ENCODE measurements at regions not wholly inside any gene's neighbourhood (a gene's known extent, or its start where the extent isn't known, plus 50 kb on each side); places are given as distances from the start of the nearest gene placed in this dataset.
A peak's percentile ranks its signal among the peaks of the same experiment; 100 is the strongest.

DNA sequence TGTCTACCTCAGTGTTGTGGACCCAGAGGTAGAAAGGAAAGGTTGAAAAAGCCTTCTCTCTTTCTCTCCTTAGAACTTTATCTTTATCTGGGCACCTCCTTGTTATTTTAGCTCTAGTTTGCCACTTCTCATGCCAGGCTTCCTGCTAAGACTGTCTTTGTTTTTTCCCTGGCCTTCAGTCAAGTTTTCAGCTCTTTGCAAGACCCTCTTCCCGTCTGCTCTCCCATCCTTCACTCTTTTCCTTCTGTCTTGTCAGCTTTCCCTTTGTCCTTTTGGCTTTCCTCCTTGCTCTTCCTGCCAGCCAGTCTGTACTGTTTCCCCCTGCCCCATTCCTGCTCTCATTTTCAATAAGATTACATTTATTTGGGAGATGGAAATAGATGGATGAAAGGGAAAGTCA is 86.8 kb upstream of the CCN6 start:
- Histone ChIP-seq H3K9me3 (ENCODE audit: control insufficient read depth, low read depth, low read length) (no peaks in the 10 kb centered on the region), H4K20me1 (ENCODE audit: control insufficient read depth, insufficient read depth, insufficient read length) (no peaks in the 10 kb centered on the region), H2AFZ (ENCODE audit: low read length) (peak overlapping the region; percentile 56), H3K4me2 (ENCODE audit: insufficient read depth, insufficient read length, low read length) (no peak overlapping the region), H3K27ac (ENCODE audit: insufficient read length, low read depth, low read length) (no peak overlapping the region), H2BK5ac (ENCODE audit: insufficient read length, low read length) (no peak overlapping the region), H3T11ph (ENCODE audit: low read length) (no peak overlapping the region), H3K56ac (ENCODE audit: insufficient read length, low read depth, low read length) (no peak overlapping the region), H4K91ac (ENCODE audit: insufficient read length, low read depth, low read length) (no peak overlapping the region), H2BK20ac (ENCODE audit: low read depth, low read length, poor library complexity, severe bottlenecking) (no peak overlapping the region), H3K79me1 (ENCODE audit: insufficient read depth, low read depth, low read length, poor library complexity, severe bottlenecking) (no peaks in the 10 kb centered on the region), H3K4ac (ENCODE audit: low read depth, low read length) (no peak overlapping the region), H3K27me3 (ENCODE audit: insufficient read depth, low read length) (no peaks in the 10 kb centered on the region), H2BK12ac (ENCODE audit: insufficient read length, low read depth, low read length) (no peak overlapping the region), H3K14ac (ENCODE audit: insufficient read depth, low read length) (no peak overlapping the region), H2BK15ac (ENCODE audit: low read depth, low read length) (no peak overlapping the region), H3K4me1 (ENCODE audit: insufficient read depth, low read length) (no peaks in the 10 kb centered on the region), H3K9ac (ENCODE audit: extremely low read depth, insufficient read length, low read length) (no peak overlapping the region), H3K18ac (ENCODE audit: insufficient read length, low read depth, low read length) (no peak overlapping the region), H2BK120ac (ENCODE audit: low read depth, low read length, poor library complexity, severe bottlenecking) (no peak overlapping the region), H2AK5ac (ENCODE audit: insufficient read length, low read length) (no peak overlapping the region), H3K23me2 (ENCODE audit: insufficient read length, low read depth, low read length, poor library complexity, severe bottlenecking) (no peaks in the 10 kb centered on the region), H3K79me2 (ENCODE audit: insufficient read depth, low read length) (no peaks in the 10 kb centered on the region), H4K8ac (replicated peaks; ENCODE audit: insufficient read length, low read depth, low read length) (no peak overlapping the region), H4K5ac (ENCODE audit: insufficient read length, low read depth, low read length) (no peak overlapping the region), H3K23ac (ENCODE audit: insufficient read length, low read depth, low read length) (no peak overlapping the region)
- TF ChIP-seq, protein P1, sequence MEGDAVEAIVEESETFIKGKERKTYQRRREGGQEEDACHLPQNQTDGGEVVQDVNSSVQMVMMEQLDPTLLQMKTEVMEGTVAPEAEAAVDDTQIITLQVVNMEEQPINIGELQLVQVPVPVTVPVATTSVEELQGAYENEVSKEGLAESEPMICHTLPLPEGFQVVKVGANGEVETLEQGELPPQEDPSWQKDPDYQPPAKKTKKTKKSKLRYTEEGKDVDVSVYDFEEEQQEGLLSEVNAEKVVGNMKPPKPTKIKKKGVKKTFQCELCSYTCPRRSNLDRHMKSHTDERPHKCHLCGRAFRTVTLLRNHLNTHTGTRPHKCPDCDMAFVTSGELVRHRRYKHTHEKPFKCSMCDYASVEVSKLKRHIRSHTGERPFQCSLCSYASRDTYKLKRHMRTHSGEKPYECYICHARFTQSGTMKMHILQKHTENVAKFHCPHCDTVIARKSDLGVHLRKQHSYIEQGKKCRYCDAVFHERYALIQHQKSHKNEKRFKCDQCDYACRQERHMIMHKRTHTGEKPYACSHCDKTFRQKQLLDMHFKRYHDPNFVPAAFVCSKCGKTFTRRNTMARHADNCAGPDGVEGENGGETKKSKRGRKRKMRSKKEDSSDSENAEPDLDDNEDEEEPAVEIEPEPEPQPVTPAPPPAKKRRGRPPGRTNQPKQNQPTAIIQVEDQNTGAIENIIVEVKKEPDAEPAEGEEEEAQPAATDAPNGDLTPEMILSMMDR (conservative IDR thresholded peaks at IDR 0.05): no peak
- Mint-ChIP-seq H3K36me3 (ENCODE audit: insufficient read depth in 1 of 3, low read depth in 3 of 3) (no peaks in the 10 kb centered on the region), H3K4me3 (no peak overlapping the region), H3K27me3 (ENCODE audit: low read depth) (no peaks in the 10 kb centered on the region; the same call in 1 of the 2 replicates), H3K27ac (no peak overlapping the region), H3K9me3 (no peaks in the 10 kb centered on the region), H3K4me1 (peaks cover 5 to 6% of the 10 kb centered on the region in 2 experiments)
- no peak for DNase-seq
- WGBS (ENCODE audit: extremely low coverage, insufficient read length, low lambda C conversion rate): no CpG with 5 or more reads among the region's 1 CpG

Data from H9 (cell line).